ENCODE measurements at regions not wholly inside any gene's neighbourhood (a gene's known extent, or its start where the extent isn't known, plus 50 kb on each side); places are given as distances from the start of the nearest gene placed in this dataset.

- no peak for DNase-seq
These were observed 108.5 kb upstream of the TDRD3 start for GRCh38 chr13:60288569-60288968.

GRCh38 chr13:60303166-60303565 lies 93.9 kb upstream of the TDRD3 start:
- no peak for DNase-seq

- DNase-seq: no peak
These were observed 85.5 kb upstream of the TDRD3 start for GRCh38 chr13:60311527-60311926.

- no peak for DNase-seq
These were observed 84.0 kb upstream of the TDRD3 start for GRCh38 chr13:60312851-60313505.

GRCh38 chr13:60318186-60318585 lies 78.8 kb upstream of the TDRD3 start:
- DNase-seq: no peak

- no peak for DNase-seq
These were observed 72.9 kb upstream of the TDRD3 start for GRCh38 chr13:60324131-60324530.

GRCh38 chr13:60326273-60326672 lies 70.7 kb upstream of the TDRD3 start:
- DNase-seq: no peak

- no peak for DNase-seq
These were observed 69.5 kb upstream of the TDRD3 start for GRCh38 chr13:60327511-60327910.

GRCh38 chr13:60328073-60328472 lies 68.9 kb upstream of the TDRD3 start:
- peak; percentile 15 for DNase-seq

GRCh38 chr13:60329221-60329923 lies 67.6 kb upstream of the TDRD3 start:
- peak; percentile 21 for DNase-seq

GRCh38 chr13:60331249-60332012 lies 65.6 kb upstream of the TDRD3 start:
- no peak for DNase-seq

- no peak for DNase-seq
These were observed 64.3 kb upstream of the TDRD3 start for GRCh38 chr13:60332682-60333081.

GRCh38 chr13:60334310-60334709 lies 62.7 kb upstream of the TDRD3 start:
- no peak for DNase-seq

GRCh38 chr13:60335531-60335930 lies 61.5 kb upstream of the TDRD3 start:
- peak; percentile 33 for DNase-seq

- DNase-seq: no peak
These were observed 58.3 kb upstream of the TDRD3 start for GRCh38 chr13:60338754-60339153.

- DNase-seq: no peak
These were observed 53.0 kb upstream of the TDRD3 start for GRCh38 chr13:60343978-60344377.

GRCh38 chr13:60347174-60347573 lies 49.8 kb upstream of the TDRD3 start:
- no peak for DNase-seq

All from inflammatory macrophage treated with lipopolysaccharide for 4 hours (primary cell).